SKM-1 (cell line): ENCODE measurements at regions not wholly inside any gene's neighbourhood (a gene's known extent, or its start where the extent isn't known, plus 50 kb on each side); places are given as distances from the start of the nearest gene placed in this dataset.

Experiments
- DNase-seq: peaks from one replicate; lab custom pipeline; 2025; ENCODE audit not compliant: unreplicated experiment; lab: John Stamatoyannopoulos, UW

DNA sequence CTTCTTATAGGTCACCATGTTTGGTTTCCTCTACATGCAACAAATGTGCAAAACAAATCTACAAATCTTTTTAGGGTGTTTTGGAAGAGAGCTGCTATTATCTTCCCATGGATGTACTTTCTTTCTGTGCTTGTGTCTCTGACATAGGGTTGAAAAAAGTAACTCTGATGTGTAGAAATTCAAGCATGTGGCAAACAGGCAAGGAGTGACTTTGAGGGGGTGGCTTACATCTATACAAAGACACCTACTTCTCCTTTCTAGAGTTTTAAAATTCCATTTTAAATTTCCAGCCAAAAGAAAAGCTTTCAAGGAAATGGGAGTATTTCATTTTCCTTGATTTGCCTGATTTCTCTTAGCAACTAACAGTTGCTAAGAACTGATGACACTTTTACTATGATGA, 904.8 kb upstream of the CELF4 start:
- DNase-seq: no peak

DNA sequence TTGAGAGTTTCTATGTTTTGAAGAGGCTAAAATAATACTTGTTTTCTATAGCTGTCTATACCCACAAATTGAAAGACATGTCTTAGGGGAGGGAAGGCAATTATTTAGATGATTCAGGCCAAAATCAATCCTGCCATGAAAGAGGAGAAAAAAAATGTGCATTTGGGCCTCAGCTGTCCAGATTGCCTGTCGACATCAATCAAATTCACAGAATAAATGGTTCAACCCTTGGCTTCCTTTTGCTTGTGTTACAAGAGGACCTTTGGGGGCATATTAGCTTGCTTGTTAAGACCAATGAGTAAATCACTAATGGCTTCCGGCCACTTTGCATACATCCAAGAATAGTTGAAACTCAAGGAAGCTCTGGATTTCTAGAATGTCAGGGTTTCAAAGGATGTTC, 900.8 kb upstream of the CELF4 start:
- no peak for DNase-seq

DNA sequence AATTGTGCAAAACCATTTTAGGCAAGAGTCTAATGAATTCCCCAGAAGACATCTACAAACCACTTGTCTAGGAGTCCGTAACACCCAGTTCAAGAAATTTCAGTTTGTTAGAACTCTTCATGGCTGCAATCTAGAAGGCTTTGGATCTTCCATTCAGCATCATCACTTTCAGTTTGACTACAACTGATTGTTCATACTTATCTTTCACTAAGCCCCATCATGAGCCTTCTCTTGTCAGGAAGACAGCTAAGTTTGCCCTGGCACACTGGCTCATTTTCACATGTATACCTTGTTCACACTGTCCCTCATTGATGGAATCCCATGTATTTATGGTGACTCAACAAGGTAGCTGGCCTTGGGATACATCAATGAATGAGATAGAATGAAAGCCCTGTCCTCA, 898.4 kb upstream of the CELF4 start:
- no peak for DNase-seq

DNA sequence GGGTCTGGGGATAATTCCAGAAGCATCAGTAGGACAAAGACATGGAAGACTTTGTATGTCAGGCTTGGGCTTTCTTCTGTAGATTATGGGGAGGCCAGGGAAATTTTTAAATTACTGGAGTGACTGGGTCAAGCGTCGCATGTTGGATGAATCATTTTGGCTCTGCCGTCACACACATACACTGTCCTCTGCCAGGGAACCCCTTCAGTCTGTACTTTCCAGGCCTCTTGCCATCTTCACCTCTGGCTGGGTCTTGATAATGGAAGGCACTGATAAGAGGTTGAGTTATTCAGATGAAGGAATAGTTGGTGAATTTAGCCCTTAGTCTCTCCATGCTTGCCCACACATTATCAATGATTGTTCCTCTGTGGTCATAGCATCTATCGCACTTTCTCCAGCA, 895.1 kb upstream of the CELF4 start:
- no peak for DNase-seq

DNA sequence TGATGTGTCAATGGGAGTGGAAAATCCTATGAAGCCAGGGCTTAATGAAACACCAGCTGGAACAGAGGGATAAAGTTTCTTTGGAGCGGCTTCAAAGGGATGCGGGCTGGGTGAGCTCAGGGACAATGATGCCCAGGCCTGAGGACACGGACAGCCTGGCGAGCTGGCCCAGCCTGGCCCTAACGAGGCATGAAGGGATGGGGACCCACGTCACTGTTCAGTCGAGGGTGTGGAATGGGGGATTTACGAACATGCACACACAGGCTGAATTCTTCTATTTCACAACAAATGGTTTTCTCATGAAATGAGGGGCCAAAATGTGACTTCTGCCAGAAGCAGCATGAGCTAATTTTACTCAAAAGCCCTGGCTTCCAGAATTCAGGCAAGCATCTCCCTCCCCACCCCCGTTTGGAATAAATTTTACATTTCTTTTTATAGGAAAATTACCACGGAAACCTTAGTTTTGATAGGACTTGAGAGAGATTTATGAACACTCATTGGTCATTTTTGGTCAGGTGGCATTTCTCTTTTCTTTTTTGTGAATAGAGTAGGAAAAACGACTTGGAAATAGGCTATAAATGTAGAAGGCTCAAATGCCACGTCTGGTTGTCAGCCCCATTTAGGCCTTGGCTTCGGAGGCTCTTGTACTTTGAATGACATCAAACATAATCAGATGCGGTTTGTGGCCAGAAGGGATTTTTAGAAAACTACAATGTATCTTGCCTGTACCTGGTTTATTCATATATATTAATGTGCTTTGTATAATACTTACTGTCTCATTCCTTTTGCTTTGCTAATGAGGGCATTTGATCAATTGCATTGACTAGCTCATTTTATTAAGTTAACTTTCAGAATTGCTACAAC, 893.8 kb upstream of the CELF4 start:
- no peak for DNase-seq

DNA sequence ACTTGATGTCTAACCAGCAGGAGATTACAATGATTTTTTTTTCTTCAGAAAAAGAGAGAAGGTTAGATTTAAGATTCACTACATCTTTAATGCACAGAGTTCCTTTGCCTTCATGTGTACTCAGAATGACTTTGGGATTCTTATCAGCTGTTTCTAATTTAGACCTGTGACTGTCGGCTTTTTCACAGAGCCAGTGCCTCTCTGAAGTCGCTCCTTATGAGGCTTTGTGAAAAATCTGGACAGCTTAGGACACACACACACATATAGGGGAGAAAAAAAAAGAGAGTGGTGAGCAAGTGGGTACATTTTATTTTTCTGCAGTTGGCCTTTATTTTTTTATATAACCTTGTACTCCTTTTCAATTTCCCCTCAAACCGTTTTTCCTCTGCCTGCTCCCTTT, 893.1 kb upstream of the CELF4 start:
- no peak for DNase-seq

DNA sequence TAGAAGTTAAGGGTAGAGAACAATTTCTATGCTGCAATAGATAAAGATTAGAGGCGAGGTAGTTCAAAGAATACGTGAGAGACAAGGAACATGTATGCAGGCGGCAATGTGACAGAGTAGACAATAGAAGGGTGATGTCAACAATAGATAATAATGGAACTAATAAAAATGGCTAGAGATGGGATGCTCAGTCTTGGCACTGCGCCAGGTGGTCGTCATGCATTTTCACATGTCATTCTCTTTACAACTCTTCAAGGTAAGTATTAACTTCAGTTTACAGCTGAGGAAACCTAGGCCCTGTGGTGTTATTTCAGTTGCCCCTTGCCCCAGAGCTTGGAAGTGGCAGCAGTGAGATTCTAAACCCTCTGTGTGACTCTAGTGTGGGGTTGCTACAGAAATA, 890.7 kb upstream of the CELF4 start:
- DNase-seq: no peak

DNA sequence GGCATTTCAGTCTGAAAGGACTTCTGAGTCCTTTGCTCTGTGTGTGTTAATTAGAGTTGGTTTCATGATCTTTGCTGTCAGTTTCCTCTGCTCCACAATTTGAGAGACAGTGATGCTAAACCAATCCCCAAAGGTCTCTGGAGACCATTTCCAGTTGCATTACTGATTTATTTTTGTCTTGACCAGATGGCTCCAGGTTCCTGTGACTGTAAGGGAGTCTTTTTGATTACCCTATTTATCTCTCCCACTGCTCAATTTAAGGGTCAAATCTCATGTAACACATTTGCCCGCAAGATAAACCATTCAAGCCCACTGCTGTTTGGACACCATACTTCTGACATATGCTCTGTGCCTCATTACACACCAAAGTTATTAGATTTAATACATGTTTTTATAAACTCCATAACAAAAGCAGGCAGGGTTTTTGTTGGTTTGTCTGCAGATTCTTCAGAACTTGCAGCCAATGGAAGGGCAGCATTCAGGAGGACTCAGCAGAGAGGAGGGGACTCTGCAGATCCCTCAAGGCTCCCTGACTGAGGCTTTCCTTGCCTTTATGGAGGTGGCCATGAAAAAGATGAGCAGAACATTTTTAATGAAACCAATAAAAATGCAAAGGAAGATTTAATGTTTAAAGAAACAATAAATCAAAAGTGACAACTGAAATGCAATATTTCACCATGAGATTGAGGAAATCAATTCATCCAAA, 889.3 kb upstream of the CELF4 start:
- DNase-seq: no peak

DNA sequence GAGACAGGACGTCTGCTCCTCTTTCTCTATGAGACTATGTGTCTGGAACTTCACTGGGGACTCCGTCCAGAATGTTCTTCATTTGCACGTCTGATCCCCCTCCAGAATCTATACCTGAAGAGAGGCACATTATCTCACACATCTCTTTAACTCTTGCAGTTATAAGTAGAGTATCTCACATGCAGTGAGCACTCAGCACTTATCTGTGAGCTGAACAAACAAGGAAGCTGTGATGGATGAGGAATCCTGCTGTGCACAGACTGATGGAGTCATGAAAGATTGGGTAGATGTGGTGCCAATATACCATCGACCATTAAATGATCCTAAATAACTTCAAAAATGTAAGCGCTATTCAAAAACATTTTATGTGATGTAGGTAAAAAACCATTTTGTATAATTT, 888.3 kb upstream of the CELF4 start:
- DNase-seq: no peak

DNA sequence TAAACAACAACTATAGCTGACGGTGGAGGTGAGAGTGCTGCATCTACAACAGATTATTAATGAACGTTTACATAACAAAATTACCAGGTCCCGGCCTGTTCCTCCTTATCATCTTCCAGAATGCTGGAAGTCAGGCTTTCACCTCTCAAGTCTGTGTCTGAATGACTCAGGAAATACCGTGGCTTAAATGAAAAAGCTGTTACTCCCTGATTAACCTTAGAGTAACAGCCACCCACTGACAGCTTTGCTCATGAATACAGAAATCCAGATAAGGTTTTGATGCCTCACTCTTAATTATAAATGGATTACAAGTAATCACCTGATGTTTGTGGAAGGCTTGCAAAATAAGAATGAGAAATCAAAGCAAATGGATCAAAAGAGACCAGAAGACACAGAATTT, 885.3 kb upstream of the CELF4 start:
- no peak for DNase-seq

DNA sequence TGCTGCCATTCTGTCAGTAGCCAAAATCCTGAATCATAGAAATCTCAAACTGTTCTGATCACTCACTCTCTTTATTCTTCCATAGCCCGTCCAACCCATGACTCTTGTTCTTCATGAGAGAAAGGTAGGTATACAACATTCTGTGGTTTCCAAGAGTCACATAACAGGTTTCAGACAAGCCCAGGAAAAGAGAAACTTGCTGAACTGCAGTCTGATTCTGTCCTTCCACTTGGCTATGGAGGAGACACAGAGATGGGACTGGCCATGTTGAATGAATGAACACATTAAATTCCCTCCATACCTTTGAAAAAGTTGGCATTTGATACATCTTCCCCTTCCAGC, 880.2 kb upstream of the CELF4 start:
- DNase-seq: no peak

DNA sequence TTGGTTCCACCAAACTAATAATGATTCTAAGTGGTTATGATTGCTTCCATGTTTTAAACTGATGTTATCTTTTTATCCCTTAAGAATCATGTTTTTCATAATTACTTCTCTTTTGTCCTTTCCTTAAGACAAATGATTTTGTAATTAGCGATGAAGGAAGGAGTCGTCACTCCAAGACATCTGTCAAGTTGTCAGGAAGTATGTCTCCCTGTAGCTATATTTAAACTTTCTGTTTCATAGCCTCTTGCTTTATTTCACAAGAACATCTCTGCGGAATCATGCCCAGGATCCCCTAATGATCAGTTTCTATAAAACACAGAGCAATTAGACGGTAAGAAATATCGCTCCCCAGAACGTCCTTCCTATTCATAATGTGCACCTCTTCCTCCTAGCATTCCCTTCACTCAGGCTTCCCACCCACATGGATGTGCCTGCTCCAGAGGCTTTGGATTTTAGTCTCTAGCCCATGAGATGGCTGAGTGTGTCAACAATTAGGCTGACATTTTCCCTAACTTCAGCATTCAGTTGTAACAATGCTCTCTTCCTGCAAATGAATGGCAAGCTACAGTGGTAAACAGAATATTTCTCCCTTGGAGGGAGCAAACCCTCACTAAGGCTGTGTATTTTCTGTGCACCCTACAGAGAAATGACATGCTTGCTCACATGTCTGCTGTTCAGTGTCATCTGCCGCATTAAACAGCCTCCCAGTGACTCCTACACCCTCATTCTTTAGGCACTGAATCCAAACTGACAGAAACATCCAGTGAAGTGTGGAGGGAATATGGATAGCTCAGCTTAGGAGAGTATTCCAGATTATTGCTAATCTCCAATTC, 879.6 kb upstream of the CELF4 start:
- DNase-seq: no peak

DNA sequence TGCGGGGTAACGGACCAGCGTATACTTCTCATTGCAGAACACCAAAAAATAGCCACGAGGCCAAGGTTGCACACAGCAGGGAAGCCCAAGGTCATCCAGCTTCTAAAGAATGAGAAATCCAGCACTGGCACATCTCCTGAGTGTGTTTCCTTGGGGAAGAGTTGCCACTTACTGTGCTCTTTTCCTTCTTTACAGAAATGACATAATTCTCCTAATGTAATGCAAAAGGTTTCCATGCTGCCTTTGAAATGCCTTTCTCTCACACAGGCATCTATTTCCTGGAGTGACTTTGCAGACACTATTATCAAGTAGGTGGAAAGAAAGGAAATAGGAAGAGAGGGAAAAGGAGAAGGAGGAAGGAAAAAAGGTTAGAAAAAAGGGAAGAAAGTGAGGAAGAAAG, 862.1 kb upstream of the CELF4 start:
- no peak for DNase-seq

DNA sequence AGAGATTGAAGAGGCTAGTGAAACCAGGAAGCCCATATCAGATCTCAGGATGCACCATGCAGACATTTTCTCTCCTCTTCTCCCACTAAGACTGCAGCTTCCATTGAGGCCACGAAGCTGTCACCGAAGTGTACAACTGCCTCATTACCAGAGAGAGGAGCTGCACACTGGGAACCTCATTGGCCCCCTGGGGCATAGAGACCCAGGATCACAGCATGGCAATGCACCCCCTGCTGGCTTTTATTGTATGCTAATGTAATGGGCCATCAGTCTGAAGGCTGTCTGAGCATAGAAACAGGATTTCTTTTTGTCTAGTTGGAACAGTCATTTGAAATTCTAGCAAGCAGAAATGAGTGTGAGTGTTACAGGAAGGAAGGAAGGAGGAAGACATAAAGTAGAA, 861.6 kb upstream of the CELF4 start:
- no peak for DNase-seq

DNA sequence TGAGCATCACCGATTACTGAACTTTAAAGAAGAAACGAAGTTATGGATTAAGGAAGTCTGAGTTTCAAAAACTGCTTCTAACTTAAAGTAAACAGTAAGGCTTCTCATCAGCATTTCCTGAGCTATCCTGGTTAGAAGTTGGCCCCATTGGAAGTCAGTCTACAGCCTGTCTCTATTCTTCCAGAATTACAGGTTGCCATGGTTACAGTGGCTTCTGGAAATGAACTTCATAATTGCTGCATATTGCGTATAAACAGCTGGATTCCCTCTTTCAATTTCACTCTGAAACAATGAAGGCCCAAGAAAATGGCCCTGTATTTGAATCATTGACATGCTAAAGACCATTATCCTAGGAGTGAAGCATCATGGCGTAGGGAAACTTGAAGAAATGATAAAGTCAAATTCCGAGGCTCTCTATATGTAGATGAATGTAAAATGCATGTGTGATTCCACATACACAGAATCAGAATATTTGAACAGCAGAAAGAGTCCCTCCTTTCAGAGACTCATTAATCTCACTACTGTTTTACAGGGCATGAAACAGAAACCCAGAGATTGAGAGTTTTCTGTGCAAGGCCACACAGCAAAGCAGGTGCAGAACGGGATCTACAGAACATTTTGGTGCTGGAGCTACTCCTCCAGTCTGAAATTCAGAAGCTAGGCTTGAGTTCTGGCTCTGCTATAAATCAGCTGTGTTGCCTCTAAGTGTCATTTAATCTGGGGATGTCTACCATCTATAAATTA, 856.4 kb upstream of the CELF4 start:
- DNase-seq: no peak

DNA sequence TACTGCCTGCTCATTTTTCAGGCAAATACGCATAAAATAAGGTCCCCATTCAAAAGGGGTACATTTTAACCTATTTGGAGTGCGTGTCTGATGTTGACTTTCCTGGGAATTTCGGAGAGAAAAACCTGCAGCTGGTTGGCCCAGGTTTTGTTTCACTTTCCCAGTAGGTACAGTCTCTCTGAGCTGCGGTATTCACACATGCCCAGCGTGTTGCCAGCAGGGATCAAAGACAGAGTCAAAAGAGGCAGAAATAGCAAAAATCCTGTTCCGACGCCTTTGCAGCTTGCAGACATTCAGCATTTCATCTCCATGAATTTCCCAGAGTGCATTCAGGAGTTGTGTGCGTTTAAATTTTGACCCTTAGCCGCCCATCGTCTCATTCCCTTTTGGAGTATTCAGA, 855.4 kb upstream of the CELF4 start:
- no peak for DNase-seq

DNA sequence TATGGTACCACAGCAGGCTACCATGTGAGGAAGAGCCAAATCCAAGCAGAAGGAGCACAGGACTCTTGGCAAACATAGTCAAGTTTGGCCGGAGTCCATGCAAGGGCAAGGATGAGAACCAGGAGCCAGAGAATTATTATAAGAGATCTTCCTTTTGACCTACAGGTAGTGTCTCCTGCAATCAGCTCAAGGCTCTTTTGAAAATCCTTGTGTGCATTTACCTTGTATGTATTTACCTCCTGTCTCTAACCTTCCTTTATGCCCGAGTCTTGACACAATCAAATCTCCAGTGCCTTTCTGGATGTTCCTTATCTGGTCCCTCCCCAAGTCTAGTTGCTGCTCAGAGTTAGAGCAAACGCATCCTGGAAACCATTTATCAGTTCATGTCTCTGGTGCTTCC, 855.0 kb upstream of the CELF4 start:
- DNase-seq: no peak

DNA sequence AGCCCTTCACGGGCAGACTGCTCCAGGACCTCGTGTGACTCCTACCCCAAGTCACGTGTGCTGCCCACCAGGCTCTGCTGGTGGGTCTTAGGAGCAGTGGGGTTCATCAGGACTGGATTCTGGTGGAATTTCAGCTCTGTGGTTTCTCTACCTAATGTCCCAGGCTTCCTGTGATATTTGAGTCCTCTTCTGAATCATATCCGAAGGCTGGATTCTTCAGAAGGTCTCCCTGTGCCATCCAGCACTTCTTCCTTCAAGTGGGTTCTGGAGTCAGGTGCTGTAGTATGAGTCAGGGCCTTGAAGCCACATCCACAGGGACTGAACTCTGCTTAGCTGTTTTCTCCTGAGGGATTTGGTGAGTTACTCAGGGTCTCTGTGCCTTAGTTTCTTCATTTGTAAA, 850.2 kb upstream of the CELF4 start:
- no peak for DNase-seq

DNA sequence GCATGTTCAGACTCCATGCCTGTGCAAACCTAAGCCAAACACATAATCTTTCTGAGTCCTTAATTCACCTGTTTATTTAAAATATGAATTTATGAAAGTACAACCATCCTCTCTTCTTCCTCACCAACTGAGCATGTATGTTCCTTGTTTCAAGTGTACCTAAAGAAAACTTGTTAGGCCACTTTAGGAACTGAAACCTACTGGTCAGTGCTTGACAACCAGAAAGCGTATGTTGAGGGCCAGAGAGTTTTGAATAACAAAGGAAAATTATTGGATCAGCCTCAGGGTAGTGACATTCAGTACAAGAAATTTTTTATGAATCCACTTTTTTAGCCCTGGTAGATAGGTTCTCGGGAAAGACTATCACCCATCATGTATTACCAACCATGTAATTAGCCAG, 847.6 kb upstream of the CELF4 start:
- DNase-seq: no peak

DNA sequence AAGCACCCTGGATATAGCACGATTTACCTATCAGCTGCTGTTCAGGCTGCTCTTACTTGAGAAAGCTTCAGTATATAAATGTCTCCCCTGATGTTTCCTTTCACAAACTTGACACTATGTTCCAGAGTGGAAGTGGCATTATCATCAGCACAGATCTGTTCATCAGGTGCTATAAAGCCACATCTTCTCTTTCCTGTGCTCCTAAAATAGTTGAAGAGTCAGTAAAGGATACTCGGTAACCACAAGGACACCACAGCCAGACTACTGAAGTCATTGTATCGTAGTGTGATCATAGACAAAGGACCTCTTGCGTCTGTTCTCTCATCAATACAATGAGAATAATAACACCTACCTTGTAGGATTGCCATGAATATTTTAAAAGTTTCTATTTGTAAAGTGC, 841.0 kb upstream of the CELF4 start:
- DNase-seq: no peak

DNA sequence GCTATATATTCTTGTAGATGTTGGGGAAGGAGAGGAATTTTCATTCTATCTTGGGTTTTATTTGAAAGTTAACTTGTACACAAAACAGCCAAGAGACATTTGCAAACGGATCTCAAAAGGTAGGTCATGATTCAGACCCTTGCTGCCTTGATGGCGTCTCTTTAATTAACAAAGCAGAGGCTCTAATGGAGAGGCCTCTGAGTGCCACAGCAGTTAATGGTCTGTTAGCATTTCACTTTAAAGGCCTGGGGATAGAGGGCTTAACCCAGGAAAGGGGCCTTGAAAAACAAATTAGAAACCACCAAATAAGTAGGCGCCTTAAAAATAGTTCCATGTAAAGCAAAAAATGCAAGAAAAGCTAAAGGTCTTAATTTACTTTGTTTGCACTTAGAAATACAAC, 836.9 kb upstream of the CELF4 start:
- no peak for DNase-seq
